ENCODE measurements at regions not wholly inside any gene's neighbourhood (a gene's known extent, or its start where the extent isn't known, plus 50 kb on each side); places are given as distances from the start of the nearest gene placed in this dataset.
A peak's percentile ranks its signal among the peaks of the same experiment; 100 is the strongest.
"Not testable (repeated sequence)": the region's sequence is repeated elsewhere in the genome, so short reads cannot be mapped to it uniquely, and the experiment has no call there.

- no peak for DNase-seq (ENCODE audit: low read depth in 4 of 4, low spot score in 2 of 4)
These were observed 51.2 kb upstream of the LBX1 start for GRCh38 chr10:101280511-101280910.

- DNase-seq (ENCODE audit: low read depth in 4 of 4, low spot score in 2 of 4) = not testable (repeated sequence)
These were observed 51.7 kb upstream of the LBX1 start for GRCh38 chr10:101280921-101281320.

- DNase-seq (ENCODE audit: low read depth in 4 of 4, low spot score in 2 of 4) = no peak
These were observed 53.7 kb upstream of the LBX1 start for GRCh38 chr10:101282947-101283346.

GRCh38 chr10:101283762-101284100 lies 54.5 kb upstream of the LBX1 start:
- DNase-seq (ENCODE audit: low read depth in 4 of 4, low spot score in 2 of 4) = no peak

GRCh38 chr10:101284101-101284743 lies 55.0 kb upstream of the LBX1 start:
- DNase-seq (ENCODE audit: low read depth in 4 of 4, low spot score in 2 of 4) = no peak

GRCh38 chr10:101284744-101285463 lies 55.6 kb upstream of the LBX1 start:
- DNase-seq (ENCODE audit: low read depth in 4 of 4, low spot score in 2 of 4) = no peak

- DNase-seq (ENCODE audit: low read depth in 4 of 4, low spot score in 2 of 4) = no peak
These were observed 56.3 kb upstream of the LBX1 start for GRCh38 chr10:101285519-101286070.

- DNase-seq (ENCODE audit: low read depth in 4 of 4, low spot score in 2 of 4) = no peak
These were observed 57.2 kb upstream of the LBX1 start for GRCh38 chr10:101286248-101287046.

- no peak for DNase-seq (ENCODE audit: low read depth in 4 of 4, low spot score in 2 of 4)
These were observed 58.1 kb upstream of the LBX1 start for GRCh38 chr10:101287183-101287996.

- no peak for DNase-seq (ENCODE audit: low read depth in 4 of 4, low spot score in 2 of 4)
These were observed 58.9 kb upstream of the LBX1 start for GRCh38 chr10:101287997-101288635.

GRCh38 chr10:101289541-101289940 lies 60.3 kb upstream of the LBX1 start:
- DNase-seq (ENCODE audit: low read depth in 4 of 4, low spot score in 2 of 4) = no peak

- DNase-seq (ENCODE audit: low read depth in 4 of 4, low spot score in 2 of 4) = no peak
These were observed 61.2 kb upstream of the LBX1 start for GRCh38 chr10:101290431-101290830.

GRCh38 chr10:101290881-101291280 lies 61.6 kb upstream of the LBX1 start:
- DNase-seq (ENCODE audit: low read depth in 4 of 4, low spot score in 2 of 4) = no peak

- DNase-seq (ENCODE audit: low read depth in 4 of 4, low spot score in 2 of 4) = peak in 1 of 4 donors; percentile 72
These were observed 62.3 kb upstream of the LBX1 start for GRCh38 chr10:101291331-101292193.

GRCh38 chr10:101292194-101293006 lies 61.6 kb upstream of the BTRC start:
- no peak for DNase-seq (ENCODE audit: low read depth in 4 of 4, low spot score in 2 of 4)

GRCh38 chr10:101293007-101293723 lies 60.8 kb upstream of the BTRC start:
- DNase-seq (ENCODE audit: low read depth in 4 of 4, low spot score in 2 of 4) = no peak

GRCh38 chr10:101294109-101294508 lies 59.9 kb upstream of the BTRC start:
- no peak for DNase-seq (ENCODE audit: low read depth in 4 of 4, low spot score in 2 of 4)

- DNase-seq (ENCODE audit: low read depth in 4 of 4, low spot score in 2 of 4) = no peak
These were observed 58.7 kb upstream of the BTRC start for GRCh38 chr10:101295261-101295660.

Measured in left renal cortex interstitium (tissue), 4 donors.